Inflammatory macrophage (primary cell): ENCODE measurements at regions not wholly inside any gene's neighbourhood (a gene's known extent, or its start where the extent isn't known, plus 50 kb on each side); places are given as distances from the start of the nearest gene placed in this dataset.
"Not testable (repeated sequence)": the region's sequence is repeated elsewhere in the genome, so short reads cannot be mapped to it uniquely, and the experiment has no call there.

Experiments
- DNase-seq, 2 donors: peaks; one replicate each; pipeline ENCODE4 v3.0.0-alpha.2; 2020 to 2022

DNA sequence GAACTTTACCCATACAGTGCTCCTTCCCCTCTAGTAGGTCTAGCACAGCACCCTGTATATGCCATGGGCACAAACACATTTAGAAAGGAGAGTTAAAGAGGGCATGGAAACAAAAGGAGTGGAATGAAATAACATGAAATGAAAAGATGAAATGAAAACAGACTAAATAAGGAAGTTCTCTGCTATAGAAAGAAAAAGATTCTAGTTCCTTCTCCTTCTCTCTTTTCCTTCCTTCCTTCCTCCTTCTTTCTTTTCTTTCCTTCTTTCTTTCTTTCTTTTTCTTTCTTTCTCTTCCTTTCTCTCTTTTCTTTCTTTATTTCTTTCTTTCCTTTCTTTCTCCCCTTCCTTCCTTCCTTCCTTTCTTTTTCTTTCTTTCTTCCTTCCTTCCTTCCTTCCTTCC lies 2197.4 kb downstream of the PCDH7 start:
- DNase-seq: no peak

DNA sequence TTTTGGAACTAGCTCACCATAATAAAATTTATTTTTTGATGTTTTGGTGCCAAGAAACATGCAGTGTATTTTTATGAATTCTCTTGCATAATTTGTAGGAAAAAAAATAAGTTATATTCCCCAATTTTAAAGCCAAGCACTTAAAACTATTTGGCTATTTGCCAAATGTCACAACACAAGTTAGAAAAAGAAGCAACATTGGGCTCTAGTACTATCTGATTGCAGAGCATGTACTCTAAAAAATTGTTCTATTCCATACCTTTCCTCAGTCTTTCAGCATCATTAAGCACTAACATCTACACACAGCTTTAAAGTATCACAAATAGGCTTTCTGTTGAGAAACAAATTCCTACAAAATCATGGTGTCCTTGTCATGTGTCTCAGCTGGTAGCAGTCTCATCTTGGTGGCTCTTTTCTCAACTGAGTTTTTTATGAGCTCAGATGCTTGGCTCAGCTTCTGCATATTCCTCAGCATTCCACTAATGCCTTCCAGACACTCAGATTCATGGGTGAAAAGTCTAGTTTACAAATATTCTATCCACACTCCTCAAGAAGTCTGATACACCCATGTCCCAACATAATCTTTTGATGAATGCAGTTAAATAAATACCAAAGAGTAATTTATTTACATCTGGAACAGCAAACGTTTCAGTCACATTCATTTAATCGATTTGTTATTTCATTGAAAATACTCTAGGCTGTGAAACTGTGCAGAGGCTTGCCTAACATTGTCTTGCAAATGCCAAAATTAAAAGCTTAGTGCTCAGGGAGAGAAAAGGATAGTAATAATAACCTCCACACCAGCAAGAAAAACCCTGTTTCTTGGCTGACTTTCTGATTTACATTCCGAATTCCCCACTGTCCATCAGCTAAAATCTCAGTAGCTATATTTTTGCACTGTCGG lies 2209.9 kb downstream of the PCDH7 start:
- DNase-seq: no peak

DNA sequence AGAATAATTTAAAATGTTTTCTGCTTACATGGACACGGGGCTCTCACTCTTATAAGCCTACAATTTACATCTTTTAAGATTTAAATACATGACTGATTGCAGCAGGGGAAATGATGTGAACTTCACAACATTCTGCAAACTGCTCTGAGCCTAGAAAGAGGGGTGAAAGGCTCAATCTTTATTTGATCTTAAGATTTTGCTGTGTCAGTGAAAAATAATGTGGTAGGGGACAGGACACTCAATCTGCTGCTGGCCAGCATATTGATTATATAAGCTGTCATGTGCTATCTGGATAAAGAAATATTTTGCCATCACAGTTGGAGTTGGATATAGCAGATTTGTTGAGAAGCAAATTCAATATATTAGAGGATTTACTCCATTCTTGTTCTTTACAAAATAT lies 2210.5 kb downstream of the PCDH7 start:
- DNase-seq: no peak

DNA sequence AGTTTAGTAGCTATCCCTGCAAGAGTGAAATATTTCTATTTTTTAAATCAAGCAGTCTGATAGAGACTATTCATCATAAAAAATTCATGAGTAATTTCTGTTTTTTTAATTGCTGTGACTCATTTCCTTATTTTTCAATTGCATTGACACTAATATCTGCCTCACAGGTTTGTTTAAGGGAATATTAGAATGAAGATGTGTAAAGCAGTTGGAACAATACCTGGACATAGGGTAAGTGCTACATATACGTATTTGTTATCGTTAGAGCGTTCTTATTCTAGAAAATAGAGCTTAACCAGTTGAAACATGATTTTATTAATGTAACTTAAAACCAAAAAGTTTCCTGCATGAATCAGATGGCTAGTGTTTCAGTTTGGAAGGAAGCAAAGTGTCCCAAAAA lies 2211.3 kb downstream of the PCDH7 start:
- DNase-seq: no peak

DNA sequence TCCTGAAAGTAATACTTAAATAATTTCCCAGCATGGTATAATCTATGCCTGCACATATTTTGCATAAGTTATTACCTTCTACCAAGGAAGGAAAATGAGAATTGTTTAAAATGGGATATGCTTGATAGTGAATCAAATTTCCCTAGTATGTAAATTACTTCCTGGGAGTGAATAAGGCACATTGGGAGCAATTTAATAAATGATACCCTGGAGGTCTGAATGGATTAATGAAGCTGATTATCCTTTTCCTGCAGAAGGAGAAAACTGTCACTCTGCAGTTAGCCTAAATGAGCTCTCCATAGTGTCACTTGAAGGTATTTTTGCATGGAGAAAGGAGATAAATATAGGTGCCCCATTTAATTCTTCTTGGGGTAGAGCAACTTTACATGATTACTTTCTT lies 2212.0 kb downstream of the PCDH7 start:
- DNase-seq: no peak

DNA sequence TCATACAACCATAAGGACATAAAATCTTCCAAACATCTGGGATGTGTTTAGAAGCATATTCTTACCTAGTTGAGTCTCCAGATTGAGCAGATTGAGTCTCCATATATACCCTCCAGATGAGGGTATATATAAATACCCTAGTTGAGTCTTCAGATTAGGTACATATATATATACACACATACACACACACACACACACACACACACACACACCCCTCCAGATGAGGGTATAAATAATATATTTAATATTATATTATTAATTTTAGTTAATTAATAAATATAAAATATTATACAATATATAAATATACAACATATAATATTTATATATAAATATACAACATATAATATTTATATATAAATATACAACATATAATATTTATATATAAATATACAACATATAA lies 2219.1 kb downstream of the PCDH7 start:
- DNase-seq: not testable (repeated sequence)

DNA sequence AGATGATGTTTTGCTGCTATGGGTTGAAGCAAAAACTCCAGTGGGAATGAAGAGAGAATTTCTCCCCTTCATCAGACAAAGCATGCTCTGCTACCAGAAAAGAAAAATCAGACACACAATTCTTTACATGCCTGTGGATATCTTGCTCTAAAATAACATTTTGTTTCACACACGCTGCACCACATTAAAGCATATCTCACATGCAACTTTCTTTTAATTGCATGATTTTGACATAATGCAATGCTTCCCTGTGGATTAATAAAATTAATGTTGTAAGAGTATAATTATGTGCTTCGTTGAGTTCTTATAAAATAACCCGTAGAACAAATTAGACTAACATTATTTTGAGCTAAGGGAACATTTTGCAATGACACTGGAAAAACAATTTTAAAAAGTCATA lies 2230.7 kb downstream of the PCDH7 start:
- no peak for DNase-seq

DNA sequence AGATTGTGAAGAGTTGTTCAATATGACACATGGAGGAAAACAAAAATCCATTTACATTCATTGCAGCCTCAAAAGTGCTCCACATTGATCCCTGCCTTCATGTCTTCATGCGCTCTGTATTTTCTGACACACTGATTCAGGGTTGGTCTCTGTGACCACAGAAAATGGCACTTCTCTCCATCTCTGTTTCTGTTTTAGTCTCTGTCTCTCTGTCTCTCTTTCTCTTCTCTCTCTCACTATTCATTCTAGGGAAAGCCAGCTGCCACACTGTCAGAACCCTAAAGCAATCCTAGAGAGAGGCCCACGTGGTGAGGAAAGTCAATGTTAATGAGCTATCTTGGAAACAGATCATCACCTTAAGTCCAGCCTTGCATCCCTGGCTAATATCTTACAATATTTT lies 2238.4 kb downstream of the PCDH7 start:
- no peak for DNase-seq

DNA sequence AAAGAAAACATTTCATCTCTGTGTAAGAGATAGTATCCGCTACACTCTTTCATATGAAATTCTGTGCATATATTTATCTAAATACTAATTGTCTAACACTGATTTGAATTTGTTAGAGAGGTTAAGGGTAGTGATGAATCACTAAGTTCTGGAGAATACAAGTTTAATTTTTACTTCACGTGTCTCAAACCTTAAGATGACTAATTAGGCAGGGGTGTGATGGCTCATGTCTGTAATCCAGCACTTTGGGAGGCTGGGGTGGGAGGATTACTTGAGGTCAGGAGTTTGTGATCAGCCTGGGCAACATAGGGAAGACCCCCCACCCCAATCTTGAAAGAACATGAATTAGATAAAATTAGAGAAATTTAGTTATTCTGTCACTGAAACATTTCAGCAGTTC lies 2241.9 kb downstream of the PCDH7 start:
- DNase-seq: no peak

DNA sequence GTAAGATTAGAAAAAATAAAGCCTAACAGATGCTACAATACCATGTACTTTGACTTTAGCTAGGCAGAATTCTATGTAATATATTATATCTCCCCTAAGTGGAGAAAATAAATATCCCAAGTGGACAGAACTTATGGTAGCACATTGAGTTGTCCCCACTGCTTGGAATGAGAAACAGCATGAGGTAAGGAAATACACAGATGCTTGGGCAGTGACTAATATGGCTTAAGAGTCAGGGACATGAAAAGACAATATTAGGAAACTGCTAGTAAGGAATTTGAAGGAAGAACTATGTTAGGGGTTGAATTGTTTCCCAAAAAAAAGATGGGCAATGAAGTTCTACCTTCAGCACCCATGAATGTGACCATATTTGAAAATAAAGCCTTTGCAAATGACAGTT lies 2265.1 kb downstream of the PCDH7 start:
- DNase-seq: no peak

DNA sequence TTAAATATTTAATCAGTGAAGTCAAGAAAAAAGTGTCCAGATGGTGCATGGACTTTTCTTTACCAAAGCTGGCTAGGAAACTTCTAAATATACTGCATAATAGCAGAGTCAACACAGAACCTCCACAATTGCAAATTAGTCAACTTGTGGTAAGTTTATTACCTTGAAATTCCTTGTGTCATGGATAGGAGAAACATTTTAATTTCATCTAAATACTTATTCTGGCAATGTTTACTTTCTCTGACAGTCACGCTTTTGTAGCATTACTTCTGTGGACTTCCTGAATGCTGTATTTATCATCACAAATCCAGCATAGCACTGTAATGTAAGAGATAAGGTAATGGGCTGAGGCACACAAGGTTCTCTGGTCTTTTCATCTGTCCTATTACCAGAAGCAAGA lies 2266.1 kb downstream of the PCDH7 start:
- no peak for DNase-seq

DNA sequence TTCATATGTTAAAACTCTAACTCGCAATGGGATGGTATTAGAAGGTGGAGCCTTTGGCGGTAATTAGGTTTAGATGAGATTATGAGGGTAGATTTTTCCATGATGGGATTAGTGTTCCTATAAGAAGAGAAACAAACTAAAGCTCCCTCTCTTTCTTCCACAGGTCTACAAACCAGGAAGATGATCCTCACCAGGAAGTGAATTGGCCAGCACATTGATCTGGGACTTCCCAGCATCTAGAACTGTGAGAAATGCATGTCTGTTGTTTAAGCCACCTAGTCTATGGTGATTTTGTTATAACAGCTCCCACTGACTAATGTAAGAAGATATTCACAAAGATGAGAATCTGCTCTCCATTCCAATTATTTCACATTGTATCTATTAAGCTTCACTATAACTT lies 2266.9 kb downstream of the PCDH7 start:
- no peak for DNase-seq

DNA sequence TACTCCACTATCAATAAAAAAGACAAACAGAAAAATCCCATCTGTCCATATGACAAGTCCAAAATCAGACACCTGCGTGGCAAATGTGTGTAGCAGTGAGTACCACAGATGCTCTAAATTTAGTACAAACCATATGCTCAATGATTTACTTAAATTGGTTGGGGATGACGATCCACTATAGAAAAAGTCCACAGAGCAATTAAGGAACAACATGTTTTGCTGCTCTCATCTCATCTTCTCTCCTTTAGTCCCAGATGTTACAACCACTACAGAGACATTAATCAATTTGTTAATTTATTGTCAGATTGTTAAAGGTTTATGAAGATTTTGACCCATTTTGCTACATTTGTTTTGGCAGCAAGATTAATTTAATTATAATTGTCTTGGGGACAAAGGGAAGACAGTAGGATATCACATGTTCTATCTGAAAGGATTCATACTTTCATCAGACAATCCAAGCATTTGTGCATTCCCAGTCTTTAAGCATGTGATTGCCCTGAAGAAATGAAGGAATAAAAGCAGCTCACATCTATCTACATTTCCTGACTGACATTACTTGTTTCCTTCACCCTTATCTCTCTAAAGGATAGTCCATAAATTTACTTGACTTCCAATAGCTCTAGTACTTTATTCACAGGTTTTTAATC lies 2268.1 kb downstream of the PCDH7 start:
- no peak for DNase-seq

DNA sequence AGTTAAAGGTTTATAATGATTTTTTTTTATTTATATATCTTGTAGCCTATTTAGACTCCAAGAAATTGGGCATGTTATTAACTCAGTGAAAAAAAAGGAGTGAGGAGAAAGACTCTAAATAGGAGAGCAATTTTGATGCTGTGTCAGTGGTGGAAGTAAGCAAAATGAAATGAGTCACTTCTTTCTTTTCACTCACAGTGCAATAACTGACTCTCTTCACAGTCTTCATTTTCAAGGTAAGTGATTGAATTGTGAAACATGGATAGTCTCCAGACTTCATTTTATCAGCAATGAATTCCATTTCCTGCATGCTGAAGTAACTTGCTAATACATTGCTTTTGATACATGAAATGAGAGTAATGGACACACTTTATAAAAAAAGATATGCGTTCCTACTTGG lies 2271.5 kb downstream of the PCDH7 start:
- DNase-seq: no peak

DNA sequence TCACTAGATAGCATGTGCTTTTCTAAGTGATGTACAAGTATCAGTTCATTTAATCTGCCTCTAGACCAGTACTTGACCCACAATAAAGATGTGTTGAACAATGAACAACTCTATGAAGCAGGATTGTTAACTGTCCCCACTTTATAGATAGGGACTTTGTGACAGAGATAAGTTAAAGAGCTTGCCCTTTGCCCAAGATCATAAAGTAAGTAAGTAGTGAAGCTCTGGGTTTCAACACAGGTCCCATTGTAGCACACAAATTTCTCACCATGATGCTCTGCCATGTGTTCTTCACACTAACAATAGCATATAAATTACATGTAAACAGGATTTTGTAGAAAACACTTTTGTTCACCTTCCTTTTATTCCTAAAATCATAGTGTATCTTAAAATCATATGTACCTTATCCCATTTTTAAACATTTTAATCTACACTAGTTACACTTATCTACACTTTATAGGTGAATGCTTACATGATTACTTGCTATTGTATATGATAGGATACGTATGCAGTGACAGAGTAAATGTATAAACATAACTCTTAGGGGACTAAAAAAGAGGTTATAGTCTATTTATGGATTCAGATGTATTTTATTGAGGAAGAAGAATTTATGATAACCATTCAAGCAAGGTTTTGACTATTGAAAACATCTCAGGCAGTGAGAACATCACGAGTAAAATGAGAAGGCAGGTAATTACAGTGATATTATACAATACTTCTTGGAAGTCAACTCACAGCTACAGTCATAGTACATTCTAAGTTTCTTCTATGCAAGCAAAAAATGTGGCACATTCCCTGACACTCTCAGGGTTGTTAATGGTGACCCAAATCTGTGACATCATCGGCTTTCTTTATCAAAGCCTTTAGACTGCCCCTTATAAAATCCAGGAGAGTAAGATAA lies 2275.1 kb downstream of the PCDH7 start:
- no peak for DNase-seq

DNA sequence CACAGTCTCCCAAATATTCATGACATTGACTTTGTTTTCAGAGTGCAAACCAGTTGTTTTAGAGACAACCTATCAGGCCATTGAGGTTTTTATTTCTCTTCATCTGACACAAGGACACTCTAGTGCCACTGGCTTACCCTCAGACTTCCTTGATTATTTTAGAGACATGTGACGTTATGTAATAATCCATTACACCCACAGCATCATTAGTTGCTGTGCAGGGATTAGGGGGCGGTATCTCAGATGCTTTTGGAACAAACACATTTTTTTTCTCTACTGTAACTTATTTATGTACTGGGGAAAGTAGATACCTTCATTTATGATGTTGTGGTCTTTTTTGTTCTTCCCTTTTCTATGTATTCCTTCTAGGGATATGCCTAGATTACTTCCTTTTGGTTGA lies 2293.1 kb downstream of the PCDH7 start:
- DNase-seq: no peak

DNA sequence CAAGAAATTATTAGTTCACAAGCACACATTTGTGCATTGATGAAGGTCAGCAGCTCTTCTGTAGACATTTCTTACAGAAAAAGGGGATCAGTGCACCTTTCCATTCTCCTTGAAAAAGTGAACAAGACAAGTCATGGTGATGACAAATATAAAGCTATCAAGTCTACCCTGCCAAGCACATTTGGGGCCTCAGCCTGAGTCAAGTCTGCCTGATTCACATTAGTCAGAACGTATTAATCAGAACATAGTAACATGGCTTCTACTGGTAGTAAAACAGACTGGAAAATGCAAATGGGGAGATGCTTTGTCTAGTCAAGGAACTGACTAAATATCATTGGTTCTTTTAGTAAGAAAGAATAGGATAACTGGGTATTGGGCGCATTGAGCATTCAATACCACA lies 2305.1 kb downstream of the PCDH7 start:
- DNase-seq: no peak

DNA sequence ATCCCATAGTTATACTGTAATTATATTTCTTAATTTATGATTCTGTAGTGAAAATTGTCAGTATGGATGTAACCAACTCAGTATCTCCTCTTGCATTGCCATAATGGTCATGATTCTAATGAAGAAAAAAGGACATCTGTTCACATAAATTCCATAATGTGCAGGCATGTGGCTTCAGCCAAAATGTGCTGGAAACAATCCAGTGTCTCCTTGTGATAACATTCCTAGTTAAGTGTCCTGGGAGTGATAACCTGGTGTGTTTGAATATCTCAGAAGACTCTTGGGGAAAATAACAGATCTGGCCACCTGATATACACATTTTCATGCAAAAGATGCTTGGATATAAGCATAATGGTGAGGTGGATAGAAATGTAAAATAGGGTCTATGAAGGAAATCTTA lies 2309.8 kb downstream of the PCDH7 start:
- DNase-seq: no peak

DNA sequence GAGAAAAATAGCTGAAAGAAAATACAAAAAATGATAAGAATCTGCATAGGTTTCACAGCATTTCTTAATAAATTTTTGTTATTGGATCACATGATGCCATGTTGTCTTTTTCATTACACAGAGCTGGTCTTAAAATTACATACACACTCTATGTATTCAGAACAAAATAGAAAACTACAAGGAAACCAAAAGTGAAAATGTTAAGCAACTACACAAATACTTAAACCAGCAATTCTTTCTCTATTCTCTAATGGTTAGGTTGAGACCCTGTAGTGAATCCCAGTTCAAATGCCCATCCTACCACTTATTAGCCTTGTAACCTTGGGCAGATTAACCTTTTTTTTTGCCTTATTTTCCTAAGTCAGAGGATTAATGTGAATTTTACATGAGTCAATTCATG lies 2311.2 kb downstream of the PCDH7 start:
- no peak for DNase-seq

DNA sequence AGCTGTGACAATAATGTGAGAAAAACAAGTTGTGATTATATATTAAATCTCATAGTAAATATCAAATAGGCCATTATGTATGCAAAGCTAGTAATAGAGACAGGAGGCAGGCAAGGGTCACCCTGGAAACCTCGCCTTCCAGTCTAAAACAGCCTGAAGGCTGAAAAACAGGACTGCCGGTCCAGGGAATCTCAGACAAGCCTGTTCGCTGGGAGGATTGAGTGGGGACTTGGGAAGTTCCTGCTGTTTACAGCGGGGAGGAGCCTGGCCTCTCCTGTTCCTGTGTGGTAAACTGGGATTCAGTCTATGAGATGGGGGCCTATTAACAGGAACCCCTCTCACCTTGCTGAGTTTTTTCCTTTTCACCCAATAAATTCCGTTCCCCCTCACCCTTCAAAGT lies 2317.3 kb downstream of the PCDH7 start:
- DNase-seq: no peak

DNA sequence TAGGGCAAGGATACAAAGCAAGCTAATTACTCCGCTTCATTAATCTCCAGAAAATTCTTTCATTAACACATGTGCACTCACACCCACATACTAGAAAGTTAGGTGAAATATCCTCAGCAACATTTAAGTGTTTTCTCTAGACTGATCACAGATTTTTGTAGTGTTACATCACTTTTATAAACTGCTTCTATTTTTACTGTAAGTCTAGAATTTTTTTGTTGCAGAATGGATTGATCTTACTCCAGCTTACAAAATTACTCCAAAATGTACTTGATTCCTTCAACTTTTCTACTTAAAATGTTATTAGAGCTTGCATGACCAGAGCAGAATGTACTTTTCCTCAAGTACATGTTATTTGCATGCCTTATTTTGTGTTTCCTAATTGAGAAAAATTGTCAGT lies 2325.2 kb downstream of the PCDH7 start:
- DNase-seq: no peak

DNA sequence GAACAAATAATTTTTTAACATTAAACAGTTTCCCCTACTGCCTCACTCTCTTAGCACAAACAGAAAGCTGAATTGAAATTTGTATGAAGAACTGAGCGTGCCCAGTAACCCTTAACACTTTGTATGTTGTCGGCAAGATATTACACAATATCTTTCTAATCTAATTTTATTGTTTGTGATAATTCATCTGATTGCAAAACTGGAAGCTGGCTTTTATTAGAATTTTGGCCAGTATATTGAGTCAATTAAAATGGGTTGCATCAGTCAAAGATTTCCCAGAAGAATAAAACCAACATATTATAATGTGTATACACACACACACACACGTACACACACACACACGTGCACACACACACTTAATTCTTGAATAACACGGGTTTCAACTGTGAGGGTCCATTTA lies 2332.1 kb downstream of the PCDH7 start:
- no peak for DNase-seq

DNA sequence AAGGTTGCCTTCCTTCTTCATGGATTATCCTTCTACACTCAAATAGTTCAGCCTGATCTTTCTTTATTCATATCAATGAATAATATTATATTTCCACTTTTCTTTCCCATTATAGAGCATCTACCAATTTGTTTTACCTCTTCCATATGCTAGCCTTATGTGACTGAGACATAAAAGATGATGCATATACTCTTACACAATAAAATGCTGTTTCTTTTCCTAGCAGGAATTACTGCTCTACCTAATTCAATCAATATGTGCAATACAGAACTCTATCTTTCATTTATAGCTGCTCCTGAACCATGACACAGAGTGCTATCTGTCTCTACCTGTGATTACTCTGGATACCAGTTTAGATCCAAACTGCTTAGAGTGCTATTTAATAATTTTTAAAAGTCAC lies 2334.0 kb downstream of the PCDH7 start:
- DNase-seq: no peak
